Glutamatergic neuron (in vitro differentiated cells): ENCODE measurements at regions not wholly inside any gene's neighbourhood (a gene's known extent, or its start where the extent isn't known, plus 50 kb on each side); places are given as distances from the start of the nearest gene placed in this dataset.

Experiments used
- DNase-seq: peaks from one replicate; pipeline ENCODE4 v3.0.0; 2022
- H3K27ac Mint-ChIP-seq: one replicate; pipeline ENCODE4 v1.8.0; 2020; ENCODE audit warnings: mild to moderate bottlenecking, mixed read lengths, inconsistent platforms; ENCODE audit not compliant: unreplicated experiment
- H3K27me3 Mint-ChIP-seq: one replicate; pipeline ENCODE4 v1.8.0; 2020; ENCODE audit warnings: mild to moderate bottlenecking, moderate library complexity, mixed read lengths, inconsistent platforms; ENCODE audit not compliant: unreplicated experiment
- H3K36me3 Mint-ChIP-seq: one replicate; pipeline ENCODE4 v1.8.0; 2020; ENCODE audit warnings: mild to moderate bottlenecking, mixed read lengths, inconsistent platforms; ENCODE audit not compliant: unreplicated experiment
- H3K4me1 Mint-ChIP-seq: one replicate; pipeline ENCODE4 v1.8.0; 2020; ENCODE audit warnings: mild to moderate bottlenecking, low read depth, mixed read lengths, inconsistent platforms; ENCODE audit not compliant: unreplicated experiment
- H3K4me3 Mint-ChIP-seq: one replicate; pipeline ENCODE4 v1.8.0; 2020; ENCODE audit warnings: mild to moderate bottlenecking, mixed read lengths, inconsistent platforms; ENCODE audit not compliant: unreplicated experiment
- H3K9me3 Mint-ChIP-seq: one replicate; pipeline ENCODE4 v1.8.0; 2020; ENCODE audit warnings: mild to moderate bottlenecking, moderate library complexity, mixed read lengths, inconsistent platforms; ENCODE audit not compliant: unreplicated experiment
- CTCF ChIP-seq: fragments of 200-600 bp; sonication (generic); IDR thresholded peaks from one replicate; pipeline ENCODE4 v1.5.0; 2021; ENCODE audit not compliant: partially characterized antibody, unreplicated experiment

DNA sequence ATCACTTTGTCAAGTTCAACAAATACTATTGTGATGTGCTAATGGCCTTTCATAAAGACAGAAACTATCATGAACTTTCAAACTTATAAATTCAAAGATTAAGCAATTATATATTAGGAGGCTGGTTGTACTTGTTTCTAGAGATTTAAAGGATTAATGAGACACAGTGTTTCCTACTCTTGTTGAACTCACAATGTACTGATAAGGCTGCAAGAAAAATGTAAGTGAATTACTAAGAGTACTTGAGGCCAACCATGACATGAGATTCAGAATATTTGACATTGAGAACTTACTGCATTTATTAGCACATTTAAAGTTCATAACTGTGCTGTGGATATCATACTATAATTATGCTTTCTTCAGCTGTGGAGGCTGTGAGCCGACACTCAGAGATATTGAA lies 1210.5 kb upstream of the SORCS1 start:
- DNase-seq, result no peak
- TF ChIP-seq CTCF, result no peak
- Mint-ChIP-seq H3K4me3 (no peak overlapping the region), H3K27ac (no peak overlapping the region), H3K27me3 (no peaks in the 10 kb centered on the region), H3K36me3 (no peaks in the 10 kb centered on the region), H3K9me3 (no peaks in the 10 kb centered on the region), H3K4me1 (no peaks in the 10 kb centered on the region)

GRCh38 chr10:108365541-108365940 lies 1201.0 kb upstream of the SORCS1 start:
- H3K4me3 Mint-ChIP-seq, result no peak overlapping the region
- DNase-seq, result no peak
- no peaks in the 10 kb centered on the region for H3K27me3 Mint-ChIP-seq
- no peaks in the 10 kb centered on the region for H3K9me3 Mint-ChIP-seq
- TF ChIP-seq CTCF, result no peak
- H3K4me1 Mint-ChIP-seq, result no peaks in the 10 kb centered on the region
- H3K27ac Mint-ChIP-seq, result no peak overlapping the region
- H3K36me3 Mint-ChIP-seq, result no peaks in the 10 kb centered on the region

GRCh38 chr10:108363576-108363975 lies 1199.1 kb upstream of the SORCS1 start:
- Mint-ChIP-seq H3K27me3 (no peaks in the 10 kb centered on the region), H3K27ac (no peak overlapping the region), H3K36me3 (no peaks in the 10 kb centered on the region), H3K4me3 (no peak overlapping the region), H3K4me1 (no peaks in the 10 kb centered on the region), H3K9me3 (no peaks in the 10 kb centered on the region)
- TF ChIP-seq CTCF, result no peak
- no peak for DNase-seq

- Mint-ChIP-seq H3K27ac (no peak overlapping the region), H3K4me1 (no peaks in the 10 kb centered on the region), H3K36me3 (no peaks in the 10 kb centered on the region), H3K27me3 (no peaks in the 10 kb centered on the region), H3K4me3 (no peak overlapping the region), H3K9me3 (no peaks in the 10 kb centered on the region)
- no peak for DNase-seq
- no peak for TF ChIP-seq CTCF
These were observed 1198.5 kb upstream of the SORCS1 start for GRCh38 chr10:108362961-108363360.

DNA sequence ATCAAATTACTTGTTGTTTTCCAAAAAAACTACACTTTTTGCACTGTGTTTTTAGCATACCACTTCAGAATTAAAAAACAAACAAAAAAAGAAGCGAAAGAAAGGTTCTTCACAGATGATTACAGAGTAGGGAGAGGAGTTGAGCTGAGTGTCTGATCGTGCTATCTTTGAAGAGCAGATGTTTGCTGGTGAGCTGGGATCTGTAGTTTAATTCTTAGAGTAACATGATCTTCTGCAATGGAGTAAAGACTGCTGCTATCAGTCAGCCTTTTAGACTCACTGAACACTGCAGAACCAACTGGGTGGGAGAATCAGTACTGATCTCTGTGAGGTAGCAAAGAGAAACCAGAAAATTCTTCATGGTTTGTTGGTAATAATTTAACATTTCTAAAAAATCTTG lies 1197.8 kb upstream of the SORCS1 start:
- Mint-ChIP-seq H3K36me3 (no peaks in the 10 kb centered on the region), H3K4me3 (no peak overlapping the region), H3K27me3 (no peaks in the 10 kb centered on the region), H3K4me1 (no peaks in the 10 kb centered on the region), H3K9me3 (no peaks in the 10 kb centered on the region), H3K27ac (no peak overlapping the region)
- no peak for DNase-seq
- no peak for TF ChIP-seq CTCF
